ENCODE measurements at regions not wholly inside any gene's neighbourhood (a gene's known extent, or its start where the extent isn't known, plus 50 kb on each side); places are given as distances from the start of the nearest gene placed in this dataset.

DNA sequence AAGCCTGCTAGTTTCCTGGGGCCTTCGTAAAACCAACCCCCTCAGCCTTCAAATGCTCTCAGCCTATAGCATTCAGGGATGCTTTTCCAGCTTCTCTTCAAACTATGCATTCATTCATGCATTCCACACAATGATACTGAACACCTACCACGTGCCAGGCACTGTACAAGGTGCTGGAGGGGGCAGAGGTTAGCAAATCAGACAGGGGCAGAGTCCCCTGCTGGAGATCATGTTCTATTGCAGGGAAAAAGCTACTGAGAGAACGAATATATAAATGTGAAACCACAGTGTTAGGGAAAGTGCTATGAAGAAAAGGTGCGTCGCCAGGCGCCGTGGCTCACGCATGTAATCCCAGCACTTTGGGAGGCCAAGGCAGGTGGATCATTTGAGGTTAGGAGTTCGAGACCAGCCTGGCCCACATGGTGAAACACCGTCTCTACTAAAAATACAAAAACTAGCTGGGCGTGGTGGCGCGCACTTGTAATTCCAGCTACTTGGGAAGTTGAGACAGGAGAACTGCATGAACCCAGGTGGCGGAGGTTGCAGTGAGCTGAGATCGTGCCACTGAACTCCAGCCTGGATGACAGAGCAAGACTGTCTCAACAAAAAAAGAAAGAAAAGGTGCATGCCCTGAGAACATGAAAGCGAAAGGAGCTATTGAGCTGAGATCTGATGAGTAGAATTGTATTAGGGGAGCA lies 64.6 kb upstream of the CALN1 start:
- DNase-seq (ENCODE audit: insufficient read length, low spot score, missing footprints), result no peak
- no peaks in the 10 kb centered on the region for H4K20me1 ChIP-seq (ENCODE audit: insufficient read depth, low read length)
- H3K36me3 ChIP-seq (ENCODE audit: insufficient read depth, low read length), result no peaks in the 10 kb centered on the region
- H2AFZ ChIP-seq (ENCODE audit: low read length), result no peak overlapping the region
- no peaks in the 10 kb centered on the region for H3K79me2 ChIP-seq (ENCODE audit: insufficient read depth, low read length)
- no peak overlapping the region for H3K4me3 ChIP-seq (ENCODE audit: insufficient read depth, low read length)
- H3K4me2 ChIP-seq (ENCODE audit: insufficient read depth, low read length), result no peak overlapping the region
- no peaks in the 10 kb centered on the region for H3K27me3 ChIP-seq (ENCODE audit: insufficient read depth, low read length)
- no peak overlapping the region for H3K27ac ChIP-seq (ENCODE audit: low read depth, low read length)
- TF ChIP-seq, protein P1, sequence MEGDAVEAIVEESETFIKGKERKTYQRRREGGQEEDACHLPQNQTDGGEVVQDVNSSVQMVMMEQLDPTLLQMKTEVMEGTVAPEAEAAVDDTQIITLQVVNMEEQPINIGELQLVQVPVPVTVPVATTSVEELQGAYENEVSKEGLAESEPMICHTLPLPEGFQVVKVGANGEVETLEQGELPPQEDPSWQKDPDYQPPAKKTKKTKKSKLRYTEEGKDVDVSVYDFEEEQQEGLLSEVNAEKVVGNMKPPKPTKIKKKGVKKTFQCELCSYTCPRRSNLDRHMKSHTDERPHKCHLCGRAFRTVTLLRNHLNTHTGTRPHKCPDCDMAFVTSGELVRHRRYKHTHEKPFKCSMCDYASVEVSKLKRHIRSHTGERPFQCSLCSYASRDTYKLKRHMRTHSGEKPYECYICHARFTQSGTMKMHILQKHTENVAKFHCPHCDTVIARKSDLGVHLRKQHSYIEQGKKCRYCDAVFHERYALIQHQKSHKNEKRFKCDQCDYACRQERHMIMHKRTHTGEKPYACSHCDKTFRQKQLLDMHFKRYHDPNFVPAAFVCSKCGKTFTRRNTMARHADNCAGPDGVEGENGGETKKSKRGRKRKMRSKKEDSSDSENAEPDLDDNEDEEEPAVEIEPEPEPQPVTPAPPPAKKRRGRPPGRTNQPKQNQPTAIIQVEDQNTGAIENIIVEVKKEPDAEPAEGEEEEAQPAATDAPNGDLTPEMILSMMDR (IDR thresholded peaks at IDR 0.05; ENCODE audit: extremely low read depth, low read depth, low read length), result no peak
- H3K4me1 ChIP-seq (ENCODE audit: insufficient read depth, low read length), result no peaks in the 10 kb centered on the region
- no peaks in the 10 kb centered on the region for H3K9me3 ChIP-seq (ENCODE audit: low read depth, low read length)

DNA sequence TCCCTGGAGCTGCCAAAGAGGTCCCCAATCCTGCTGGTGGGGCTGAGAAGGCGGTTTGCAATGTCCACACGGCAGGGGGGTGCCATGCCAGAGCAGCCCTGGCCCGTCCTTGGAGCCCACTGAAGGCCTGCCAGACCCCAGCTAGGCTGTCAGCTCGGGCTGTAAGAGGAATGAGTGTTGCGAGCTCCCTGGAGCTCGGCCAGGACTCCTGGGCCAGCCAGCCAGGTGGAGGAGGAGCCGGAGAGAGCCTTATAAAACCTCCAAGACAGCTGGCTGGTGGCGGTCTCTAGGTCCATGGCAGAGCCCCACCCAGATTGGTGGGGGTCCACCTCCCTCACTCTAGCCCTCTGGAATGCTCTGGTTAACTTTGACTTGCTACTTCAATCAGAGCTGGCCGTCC lies 55.1 kb upstream of the CALN1 start:
- H3K4me2 ChIP-seq (ENCODE audit: insufficient read depth, low read length), result no peak overlapping the region
- no peaks in the 10 kb centered on the region for H3K36me3 ChIP-seq (ENCODE audit: insufficient read depth, low read length)
- H3K4me3 ChIP-seq (ENCODE audit: insufficient read depth, low read length), result no peak overlapping the region
- H3K9me3 ChIP-seq (ENCODE audit: low read depth, low read length), result no peaks in the 10 kb centered on the region
- no peaks in the 10 kb centered on the region for H3K79me2 ChIP-seq (ENCODE audit: insufficient read depth, low read length)
- no peaks in the 10 kb centered on the region for H4K20me1 ChIP-seq (ENCODE audit: insufficient read depth, low read length)
- no peak overlapping the region for H3K27ac ChIP-seq (ENCODE audit: low read depth, low read length)
- H3K4me1 ChIP-seq (ENCODE audit: insufficient read depth, low read length), result no peaks in the 10 kb centered on the region
- DNase-seq (ENCODE audit: insufficient read length, low spot score, missing footprints), result peak; percentile 9
- no peak overlapping the region for H2AFZ ChIP-seq (ENCODE audit: low read length)
- TF ChIP-seq, protein P1 (IDR thresholded peaks at IDR 0.05; ENCODE audit: extremely low read depth, low read depth, low read length), result no peak
- no peaks in the 10 kb centered on the region for H3K27me3 ChIP-seq (ENCODE audit: insufficient read depth, low read length)

DNA sequence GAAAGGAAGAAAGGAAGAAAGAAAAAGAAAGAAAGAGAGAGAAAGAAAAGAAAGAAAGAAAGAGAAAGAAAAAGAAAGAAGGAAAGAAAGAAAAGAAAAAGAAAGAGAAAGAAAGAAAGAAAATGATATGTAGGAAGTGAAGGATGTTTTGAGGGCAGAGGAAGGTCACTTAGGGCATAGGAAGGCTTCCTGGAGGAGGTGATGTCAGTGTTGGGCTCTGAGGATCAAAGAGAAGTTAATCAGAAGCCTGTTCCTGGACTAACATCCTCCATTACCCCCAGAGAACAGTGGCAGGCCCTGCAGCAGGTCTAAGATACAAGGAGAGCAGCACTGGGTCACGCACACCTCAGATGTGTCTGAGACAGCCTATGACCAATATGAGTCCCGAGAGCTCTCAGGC lies 54.7 kb upstream of the CALN1 start:
- Histone ChIP-seq H3K79me2 (ENCODE audit: insufficient read depth, low read length) (no peaks in the 10 kb centered on the region), H3K27me3 (ENCODE audit: insufficient read depth, low read length) (no peaks in the 10 kb centered on the region), H3K4me2 (ENCODE audit: insufficient read depth, low read length) (no peak overlapping the region), H3K27ac (ENCODE audit: low read depth, low read length) (no peak overlapping the region), H4K20me1 (ENCODE audit: insufficient read depth, low read length) (no peaks in the 10 kb centered on the region), H2AFZ (ENCODE audit: low read length) (no peak overlapping the region), H3K4me3 (ENCODE audit: insufficient read depth, low read length) (no peak overlapping the region), H3K36me3 (ENCODE audit: insufficient read depth, low read length) (no peaks in the 10 kb centered on the region), H3K9me3 (ENCODE audit: low read depth, low read length) (no peaks in the 10 kb centered on the region), H3K4me1 (ENCODE audit: insufficient read depth, low read length) (no peaks in the 10 kb centered on the region)
- TF ChIP-seq, protein P1 (IDR thresholded peaks at IDR 0.05; ENCODE audit: extremely low read depth, low read depth, low read length), result no peak
- no peak for DNase-seq (ENCODE audit: insufficient read length, low spot score, missing footprints)

DNA sequence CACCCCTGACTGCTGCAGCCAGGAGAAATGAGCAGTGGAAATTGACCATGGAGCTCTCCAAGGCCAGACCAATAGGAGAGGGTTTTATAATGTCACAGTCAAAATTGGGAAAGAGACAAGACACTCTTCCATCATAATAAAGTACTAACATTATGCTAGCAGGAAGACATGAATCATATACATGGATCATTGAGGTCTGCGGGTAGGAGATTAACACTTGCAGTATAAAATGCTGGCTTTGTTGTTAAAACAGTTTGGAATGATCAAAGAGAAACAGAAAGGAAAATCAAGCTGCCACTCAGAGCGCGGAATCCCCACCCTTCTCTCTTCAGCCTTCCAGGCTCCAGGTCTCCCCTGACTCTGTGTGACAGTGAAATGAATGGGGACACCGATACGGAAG lies 53.4 kb upstream of the CALN1 start:
- H2AFZ ChIP-seq (ENCODE audit: low read length), result no peak overlapping the region
- no peaks in the 10 kb centered on the region for H3K79me2 ChIP-seq (ENCODE audit: insufficient read depth, low read length)
- H3K27ac ChIP-seq (ENCODE audit: low read depth, low read length), result no peak overlapping the region

More for the DNA sequence above, 53.4 kb upstream of the CALN1 start:
- no peaks in the 10 kb centered on the region for H3K36me3 ChIP-seq (ENCODE audit: insufficient read depth, low read length)
- no peaks in the 10 kb centered on the region for H4K20me1 ChIP-seq (ENCODE audit: insufficient read depth, low read length)
- H3K9me3 ChIP-seq (ENCODE audit: low read depth, low read length), result no peaks in the 10 kb centered on the region
- H3K27me3 ChIP-seq (ENCODE audit: insufficient read depth, low read length), result no peaks in the 10 kb centered on the region
- DNase-seq (ENCODE audit: insufficient read length, low spot score, missing footprints), result no peak
- H3K4me2 ChIP-seq (ENCODE audit: insufficient read depth, low read length), result no peak overlapping the region
- TF ChIP-seq, protein P1 (IDR thresholded peaks at IDR 0.05; ENCODE audit: extremely low read depth, low read depth, low read length), result no peak
- H3K4me1 ChIP-seq (ENCODE audit: insufficient read depth, low read length), result no peaks in the 10 kb centered on the region
- H3K4me3 ChIP-seq (ENCODE audit: insufficient read depth, low read length), result no peak overlapping the region

Measured in osteoblast (primary cell).